ENCODE measurements at regions not wholly inside any gene's neighbourhood (a gene's known extent, or its start where the extent isn't known, plus 50 kb on each side); places are given as distances from the start of the nearest gene placed in this dataset.

DNA sequence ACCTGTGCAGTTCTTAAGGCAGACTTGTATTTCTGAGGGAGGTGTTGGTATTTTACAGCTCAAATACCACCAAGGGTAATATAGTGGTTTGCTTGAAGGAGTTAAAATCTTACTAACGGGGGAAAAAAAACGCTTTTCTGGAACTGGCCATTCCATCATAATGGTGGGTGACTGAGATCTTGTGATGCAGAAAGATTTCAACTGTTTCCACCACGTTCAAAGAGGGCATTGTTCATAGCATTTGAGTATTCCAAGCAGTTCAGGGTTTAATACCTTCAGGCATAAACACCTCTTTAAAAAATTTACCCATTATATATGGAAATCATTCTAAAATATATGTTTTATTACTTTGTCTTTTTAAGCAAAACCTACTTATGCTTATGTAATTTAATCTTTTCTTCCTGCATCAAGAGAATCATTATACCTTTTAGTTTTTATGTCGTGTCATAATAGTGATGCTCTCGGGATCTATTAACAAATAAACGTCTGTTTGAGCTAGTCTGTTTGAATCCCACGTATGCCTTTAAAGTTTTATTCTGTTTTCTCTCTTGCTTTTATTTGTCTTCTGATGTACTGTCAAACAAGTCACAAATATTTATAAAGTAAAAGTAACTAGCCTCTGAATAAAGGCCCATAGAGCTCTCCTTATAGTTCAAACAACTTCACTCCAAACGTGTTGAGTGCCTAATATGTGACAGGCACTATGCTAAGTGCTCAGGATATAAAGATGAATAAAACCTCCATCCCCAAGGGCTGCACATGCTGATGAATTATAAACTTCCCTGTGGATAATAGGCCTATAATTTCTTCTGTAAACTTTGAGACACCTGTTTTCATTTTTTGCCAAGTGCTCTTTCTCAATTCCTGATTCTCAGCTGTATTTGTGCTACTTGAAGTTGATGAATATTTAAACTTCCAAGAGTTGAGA is 298.8 kb upstream of the FERMT1 start:
- DNase-seq (ENCODE audit: low spot score): no peak

DNA sequence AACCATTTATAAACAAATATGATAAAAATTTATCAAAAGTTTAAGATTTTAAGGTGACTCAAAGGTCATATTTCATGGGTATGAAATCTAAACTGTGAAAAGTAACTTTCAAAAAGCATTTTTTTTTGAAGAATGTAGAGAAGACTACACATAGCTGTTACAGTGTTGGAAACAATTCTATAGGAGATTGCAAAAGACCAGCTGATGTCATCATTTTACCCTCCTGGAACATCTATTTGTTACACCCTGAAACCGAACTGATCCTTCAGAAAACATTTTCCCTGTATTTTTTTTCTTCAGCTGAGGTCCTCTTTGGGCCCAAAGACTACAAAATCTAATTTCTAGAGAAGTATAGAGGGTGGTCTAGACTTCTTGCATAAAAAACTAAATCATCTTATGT is 297.5 kb upstream of the FERMT1 start:
- no peak for DNase-seq (ENCODE audit: low spot score)

DNA sequence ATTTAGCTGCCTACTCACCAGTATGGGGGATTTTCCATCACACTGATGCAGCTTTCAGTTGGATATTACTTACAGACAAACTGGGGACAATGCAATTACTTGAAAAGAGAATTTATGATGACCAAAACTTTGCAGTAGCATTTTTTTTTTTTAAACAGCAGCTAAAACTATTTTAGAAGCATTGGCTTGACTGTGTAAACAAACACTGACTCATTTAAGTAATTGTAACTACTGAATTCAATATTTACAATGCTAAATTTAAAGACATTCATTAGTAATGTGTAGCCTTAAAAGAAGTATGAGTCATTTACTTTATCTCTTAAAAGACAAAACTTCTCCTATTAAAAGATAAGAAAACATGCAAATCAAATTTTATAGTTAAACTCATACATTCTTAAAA is 295.9 kb upstream of the FERMT1 start:
- DNase-seq (ENCODE audit: low spot score): peak; percentile 39

DNA sequence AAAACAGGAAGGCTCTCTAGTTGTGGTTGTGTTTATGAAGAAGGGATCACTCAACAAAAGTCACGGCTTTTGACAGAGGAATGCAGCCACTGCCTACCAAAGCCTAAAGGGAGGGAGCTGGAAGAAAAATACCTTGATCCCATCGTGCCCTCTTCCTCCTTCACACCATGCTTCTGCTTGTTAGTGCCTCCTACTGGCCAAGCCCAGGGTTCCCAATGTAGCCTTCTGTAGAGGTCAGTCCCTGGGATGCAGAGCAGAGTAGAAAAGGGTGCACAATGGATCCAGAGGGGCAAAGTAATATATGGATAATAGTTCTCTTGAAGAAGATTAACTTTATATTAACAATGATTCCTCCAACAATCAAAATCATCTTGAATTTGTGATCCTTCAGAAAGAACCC is 293.5 kb upstream of the FERMT1 start:
- DNase-seq (ENCODE audit: low spot score): no peak

DNA sequence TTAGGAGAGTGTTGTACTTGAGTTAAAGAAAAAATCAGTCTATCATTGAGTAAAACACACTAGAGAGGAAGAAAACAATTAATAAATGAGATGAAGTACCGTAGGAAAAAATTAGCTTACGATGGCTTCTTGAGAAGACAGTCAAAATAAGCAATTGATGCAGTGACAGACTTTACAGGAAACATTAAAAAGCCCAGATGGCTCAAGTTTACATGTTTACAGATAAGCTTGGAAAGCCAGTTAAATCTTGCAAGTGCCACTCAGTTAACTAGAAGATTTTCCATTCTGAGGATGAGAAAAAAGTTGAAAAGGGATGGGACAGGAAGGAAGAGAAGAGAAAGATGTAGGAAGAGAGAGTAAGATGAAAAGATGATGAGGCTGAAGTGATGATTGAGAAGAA is 288.8 kb upstream of the FERMT1 start:
- no peak for DNase-seq (ENCODE audit: low spot score)

DNA sequence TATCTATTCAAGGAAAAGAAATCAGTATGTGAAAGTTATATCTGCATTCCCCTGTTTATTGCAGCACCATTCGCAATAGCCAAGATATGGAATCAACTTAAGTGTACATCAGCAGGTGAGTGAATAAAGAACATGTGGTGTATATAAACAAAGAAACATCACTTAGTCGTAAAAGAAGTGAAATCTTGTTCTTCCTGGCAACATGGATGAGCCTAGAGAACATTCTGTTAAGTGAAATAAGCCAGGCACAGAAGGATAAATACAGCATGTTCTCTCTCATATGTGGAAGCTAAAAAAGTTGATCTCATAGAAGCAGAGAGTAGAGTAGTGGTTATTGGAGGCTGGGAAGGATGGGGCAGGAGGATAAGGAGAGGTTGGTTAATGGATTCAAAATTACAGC is 287.9 kb upstream of the FERMT1 start:
- DNase-seq (ENCODE audit: low spot score): no peak

DNA sequence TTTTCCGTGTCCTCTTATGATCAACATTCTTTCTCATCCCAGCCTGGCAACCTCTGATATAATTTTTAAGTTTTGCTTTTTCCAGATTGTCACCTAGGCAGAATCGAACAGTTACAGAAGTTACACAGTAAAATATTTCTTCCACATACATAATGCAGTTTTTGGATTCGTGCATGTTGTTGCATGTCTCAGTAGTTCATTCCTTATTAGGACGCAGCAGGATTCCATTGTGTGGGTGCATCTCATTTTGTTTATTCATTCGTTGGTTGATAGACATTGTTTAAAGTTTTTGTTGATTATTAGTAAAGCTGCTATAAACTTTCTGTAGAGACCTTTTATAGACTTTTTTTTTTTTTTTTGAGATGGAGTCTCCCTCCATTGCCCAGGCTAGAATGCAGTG is 284.3 kb upstream of the FERMT1 start:
- no peak for DNase-seq (ENCODE audit: low spot score)

DNA sequence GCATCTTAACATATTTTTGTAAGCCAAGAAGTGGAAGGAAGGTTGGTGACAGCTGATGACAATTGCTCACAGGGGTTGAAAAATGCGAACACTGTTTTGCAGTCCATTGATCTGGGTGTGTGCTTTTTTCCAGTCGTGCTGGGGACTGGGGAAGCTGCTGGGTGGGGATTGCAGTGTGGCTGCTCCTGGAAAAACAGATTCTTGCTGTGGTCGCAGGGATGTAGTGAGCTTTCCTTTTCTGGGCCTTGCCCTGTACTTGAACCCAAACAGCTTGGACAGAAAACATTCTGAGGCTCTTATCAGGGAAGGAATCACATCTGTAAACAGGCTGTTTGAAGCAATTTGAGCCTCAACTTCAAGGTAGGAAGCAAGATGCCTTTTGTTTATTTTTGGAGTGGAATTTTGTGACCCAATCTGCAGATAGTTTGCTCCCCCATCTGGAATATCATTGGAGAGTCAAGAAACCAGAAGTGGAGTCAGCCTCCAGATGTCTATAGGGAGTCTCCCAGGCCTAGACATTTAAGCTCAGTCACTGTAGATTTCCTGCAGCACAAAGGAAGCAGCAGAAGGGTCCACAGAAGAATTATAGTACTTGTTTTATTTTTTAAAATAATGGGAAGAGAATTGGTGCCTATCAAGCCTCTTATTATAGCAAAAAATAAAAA is 279.2 kb upstream of the FERMT1 start:
- no peak for DNase-seq (ENCODE audit: low spot score)

DNA sequence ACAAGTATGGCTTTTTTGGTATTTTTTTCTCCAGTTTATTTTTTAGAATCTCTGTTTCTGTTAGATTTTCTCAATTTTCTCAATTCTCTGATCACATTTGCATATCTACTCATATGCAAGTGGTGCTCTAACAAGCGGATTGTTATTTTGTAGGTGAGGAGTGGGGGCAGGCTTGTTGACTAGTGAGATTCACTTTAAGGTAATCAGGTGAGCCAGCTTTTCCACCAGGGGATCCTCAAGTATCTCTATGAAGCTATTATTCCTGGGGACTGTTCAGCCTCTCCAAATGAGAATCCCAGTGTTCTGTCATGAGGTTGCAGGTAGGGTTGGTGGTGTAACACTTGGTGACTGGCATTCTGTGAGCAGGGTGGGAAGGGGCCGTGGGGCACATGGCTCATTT is 274.3 kb upstream of the FERMT1 start:
- DNase-seq (ENCODE audit: low spot score): no peak

DNA sequence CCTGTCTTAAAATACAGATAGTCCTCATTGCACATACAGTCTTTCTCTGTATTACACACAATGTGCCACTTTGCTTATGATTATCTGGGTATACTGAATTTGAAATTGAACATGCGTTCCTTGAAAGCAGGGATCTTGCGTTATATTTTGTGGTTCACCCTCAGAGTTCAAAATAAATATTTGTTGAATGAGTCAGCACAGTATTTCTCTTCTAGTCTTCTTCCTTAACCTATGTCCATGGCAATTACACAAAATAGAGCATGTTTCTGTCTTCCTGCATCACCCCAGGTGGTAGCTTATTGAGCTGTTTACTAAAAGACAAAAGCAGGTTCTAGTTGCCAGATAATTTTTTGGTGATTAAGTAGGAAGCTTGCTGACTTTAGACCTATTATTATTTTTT is 272.9 kb upstream of the FERMT1 start:
- peak; percentile 33 for DNase-seq (ENCODE audit: low spot score)

DNA sequence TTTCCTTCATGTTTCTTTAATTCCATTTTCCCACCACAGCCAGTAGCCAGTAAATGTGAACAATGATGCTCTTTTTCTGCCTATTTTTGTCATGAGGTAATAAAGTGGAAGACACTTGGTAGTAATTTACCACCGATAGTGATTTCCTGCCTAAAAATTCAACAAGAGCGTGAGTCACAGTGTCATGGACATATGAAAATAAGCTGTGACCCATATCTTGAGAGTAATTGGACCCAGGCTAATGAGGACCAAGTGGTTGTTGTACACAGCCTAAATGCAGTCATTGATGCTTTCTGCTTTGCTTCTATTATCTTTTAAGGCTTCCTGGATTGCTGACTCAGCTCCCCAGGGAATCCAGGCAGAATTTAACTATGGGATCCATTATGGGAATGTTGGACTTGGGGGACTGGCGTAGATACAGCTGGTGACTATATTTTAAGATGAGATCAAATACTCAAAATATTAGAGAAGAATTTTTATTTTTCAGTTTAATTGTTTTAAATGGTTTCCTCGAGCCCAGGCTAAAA is 265.9 kb upstream of the FERMT1 start:
- DNase-seq (ENCODE audit: low spot score): no peak

DNA sequence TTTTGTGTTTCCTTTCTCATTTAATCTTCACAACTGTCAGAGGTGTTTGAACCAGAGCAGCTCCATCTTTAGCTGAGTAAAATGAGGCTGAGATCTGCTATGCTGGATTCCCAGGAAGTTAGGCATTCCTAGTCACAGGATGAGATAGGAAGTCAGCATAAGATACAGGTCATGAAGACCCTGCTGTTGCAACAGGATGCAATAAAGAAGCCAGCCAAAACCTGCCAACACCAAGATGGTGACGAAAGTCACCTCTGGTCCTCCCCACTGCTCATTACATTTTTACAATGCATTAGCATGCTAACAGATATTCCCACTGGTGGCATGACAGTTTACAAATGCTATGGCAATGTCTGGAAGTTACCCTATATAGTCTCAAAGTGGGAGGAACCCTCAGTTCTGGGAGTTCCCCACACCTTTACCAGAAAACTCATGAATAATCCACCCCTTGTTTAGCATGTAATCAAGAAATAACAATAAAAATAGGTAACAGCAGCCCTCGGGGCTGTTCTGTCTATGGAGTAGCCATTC is 262.2 kb upstream of the FERMT1 start:
- no peak for DNase-seq (ENCODE audit: low spot score)

DNA sequence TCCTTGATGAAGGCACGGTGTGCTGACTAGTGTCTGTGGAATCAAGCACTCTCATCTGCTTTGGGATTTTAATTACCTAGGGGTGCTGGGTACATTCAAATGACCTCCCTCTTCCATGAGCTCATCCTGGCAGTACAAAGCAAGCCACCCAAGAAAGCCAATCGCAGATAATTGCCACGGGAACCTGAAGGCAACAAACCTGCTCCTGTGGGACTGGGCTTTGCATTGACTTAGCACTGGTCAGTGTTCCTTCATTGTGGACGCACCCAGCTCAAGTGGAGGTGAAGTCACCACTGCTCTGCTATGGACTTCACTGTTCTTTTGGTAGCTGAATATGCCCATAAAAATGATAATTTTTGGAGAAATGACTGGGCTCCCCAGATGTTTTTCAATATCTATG is 261.6 kb upstream of the FERMT1 start:
- DNase-seq (ENCODE audit: low spot score): no peak

DNA sequence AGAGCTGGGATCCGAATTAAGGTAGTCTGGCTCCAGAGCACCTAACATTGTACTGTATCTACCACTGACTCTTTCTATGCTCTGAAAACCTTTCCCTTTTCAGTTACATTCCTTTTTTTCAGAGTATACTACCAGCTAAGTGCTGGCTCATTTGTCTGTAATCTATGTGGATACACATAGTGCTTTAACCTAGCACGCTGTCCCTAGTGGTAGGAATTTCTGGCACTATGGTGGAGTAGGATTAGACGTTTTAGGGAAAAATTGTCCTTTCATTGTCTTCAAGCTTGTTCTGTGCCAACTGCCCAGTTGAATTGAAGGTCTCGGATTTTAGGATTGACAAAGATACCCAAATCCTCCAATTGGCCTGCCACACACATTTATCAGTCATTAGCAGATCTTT is 259.1 kb upstream of the FERMT1 start:
- DNase-seq (ENCODE audit: low spot score): peak; percentile 26

DNA sequence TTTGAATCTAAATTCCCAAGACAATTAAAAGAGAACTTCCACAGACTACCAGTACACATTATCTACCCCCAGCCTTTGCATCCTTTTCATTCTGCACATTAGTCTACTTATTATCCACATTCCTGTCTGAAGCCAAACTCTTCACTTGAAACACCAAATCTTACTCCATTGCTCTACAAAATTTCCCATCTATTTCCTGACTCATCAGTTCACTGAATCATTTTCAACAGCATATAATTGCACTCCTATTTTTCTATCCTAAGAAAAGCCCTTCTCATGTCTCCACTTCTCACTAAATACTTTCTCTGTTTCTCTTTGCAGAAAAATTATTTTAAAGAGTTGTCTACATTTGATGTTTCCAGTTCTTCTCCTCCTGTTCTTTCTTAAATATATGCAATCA is 239.4 kb upstream of the FERMT1 start:
- DNase-seq (ENCODE audit: low spot score): no peak

DNA sequence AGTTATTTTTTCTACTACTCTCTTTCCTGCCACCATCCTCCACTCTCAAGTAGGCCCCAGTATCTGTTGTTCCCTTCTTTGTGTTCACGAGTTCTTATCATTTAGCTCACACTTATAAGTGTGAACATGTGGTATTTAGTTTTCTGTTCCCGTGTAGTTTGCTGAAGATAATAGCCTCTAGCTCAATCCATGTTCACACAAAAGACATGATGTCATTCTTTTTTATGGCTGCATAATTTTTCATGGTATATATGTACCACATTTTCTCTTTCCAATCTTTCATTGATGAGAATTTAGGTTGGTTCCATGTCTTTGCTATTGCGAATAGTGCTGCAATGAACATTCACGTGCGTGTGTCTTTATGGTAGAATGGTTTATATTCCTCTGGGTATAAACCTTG is 237.9 kb upstream of the FERMT1 start:
- no peak for DNase-seq (ENCODE audit: low spot score)

DNA sequence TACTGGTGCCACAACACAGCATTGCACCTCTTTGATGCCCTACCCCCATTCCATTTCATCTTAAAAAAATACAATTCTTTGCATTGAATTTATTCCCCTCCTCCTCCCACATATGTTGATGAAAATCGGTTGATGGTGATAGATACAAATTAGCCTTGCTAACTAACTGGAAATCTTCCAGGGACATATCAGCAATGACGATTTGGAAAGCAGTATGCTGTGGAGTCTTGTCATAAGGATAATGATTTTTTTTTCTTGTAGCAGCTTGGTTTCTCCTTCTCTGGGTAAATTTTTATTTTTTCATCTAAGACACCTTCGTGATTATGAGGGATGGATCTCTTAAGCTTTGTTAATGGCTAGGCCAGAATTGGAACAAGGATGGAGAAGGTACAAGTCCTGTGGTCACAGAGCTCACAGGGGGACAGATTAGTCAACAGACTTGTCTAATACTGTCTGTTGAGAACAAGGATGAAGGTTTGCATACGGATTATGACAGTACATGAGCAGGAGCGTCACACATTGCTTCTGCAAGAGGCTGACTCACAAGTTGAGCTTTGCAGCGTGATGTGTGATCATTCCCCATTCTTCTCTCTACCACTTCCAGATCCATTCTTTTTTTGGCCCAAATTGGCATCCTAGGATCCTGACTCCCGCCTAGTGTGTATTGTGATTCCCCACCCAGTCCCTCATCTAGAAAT is 233.1 kb upstream of the FERMT1 start:
- no peak for DNase-seq (ENCODE audit: low spot score)

DNA sequence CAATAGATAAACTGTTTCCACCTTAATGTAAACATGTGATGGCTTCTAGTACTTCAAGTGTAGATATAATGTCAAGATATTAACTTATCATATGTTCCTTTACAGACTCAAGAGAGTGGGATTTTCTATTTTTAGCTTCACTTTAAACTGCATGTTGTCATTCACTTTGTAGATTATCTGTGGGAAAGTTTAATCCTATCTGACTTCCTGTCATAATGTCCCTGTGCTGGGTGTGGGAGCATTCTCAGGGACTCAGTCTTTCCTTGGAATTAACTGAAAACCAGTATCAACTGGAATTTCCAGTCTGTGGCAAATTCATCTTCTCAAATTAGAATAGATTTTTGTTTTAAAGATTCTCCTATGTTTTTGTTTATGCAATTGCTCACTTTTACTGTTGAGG is 226.1 kb upstream of the FERMT1 start:
- DNase-seq (ENCODE audit: low spot score): no peak

DNA sequence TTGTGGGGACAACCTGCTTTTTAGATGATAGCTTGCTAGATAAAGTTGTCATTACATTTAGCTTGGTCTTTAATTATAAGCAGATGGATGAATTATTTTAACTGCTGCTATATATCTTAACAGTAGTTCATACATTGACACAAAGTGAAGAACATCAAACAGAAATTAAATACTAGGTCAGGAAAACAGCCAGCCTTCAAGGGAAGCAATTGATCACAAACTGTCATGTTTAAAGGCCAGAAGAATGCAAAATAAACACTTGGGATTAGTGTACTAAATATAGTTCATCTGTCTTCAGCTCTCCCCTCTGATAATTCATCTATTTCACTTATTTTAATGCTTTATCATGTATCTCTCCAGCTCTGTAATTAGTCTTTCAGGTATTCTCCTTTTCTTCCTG is 225.1 kb upstream of the FERMT1 start:
- DNase-seq (ENCODE audit: low spot score): no peak

DNA sequence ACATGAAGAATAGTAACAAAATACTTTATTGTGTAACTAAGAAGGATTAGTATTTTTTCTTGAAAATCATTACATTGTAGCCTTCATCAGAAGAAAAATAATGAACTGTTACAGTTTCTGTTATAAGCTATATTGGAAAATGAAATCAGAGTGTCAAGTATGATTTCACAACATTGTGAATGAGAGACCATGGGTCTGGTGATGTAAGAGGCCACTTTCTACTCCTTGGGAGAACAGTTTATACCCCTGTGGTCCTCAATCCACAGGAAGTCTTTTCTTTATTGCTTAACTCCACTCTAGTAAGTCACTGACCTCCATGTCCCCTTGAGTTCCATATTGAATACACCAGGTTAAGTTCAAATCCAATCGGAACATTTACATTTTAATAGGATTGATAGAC is 218.7 kb upstream of the FERMT1 start:
- no peak for DNase-seq (ENCODE audit: low spot score)

DNA sequence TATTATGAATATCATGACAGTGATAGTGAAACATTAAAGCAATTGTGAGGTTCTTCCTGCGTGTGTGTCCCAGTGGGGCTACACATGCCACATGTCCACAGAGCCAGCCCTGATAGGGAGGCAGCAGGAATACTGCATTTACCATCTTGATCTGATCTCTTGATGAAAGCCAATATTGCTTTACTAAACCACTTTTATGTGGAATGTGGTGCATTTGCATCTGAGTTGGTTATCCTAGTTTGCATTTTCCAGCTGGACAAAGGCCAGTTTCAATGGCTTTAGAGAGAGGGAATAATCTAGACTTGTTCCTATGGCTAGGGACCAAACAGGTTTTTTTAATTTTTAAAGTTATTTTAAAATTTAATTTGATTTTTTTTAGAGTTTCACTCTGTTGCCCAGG is 216.3 kb upstream of the FERMT1 start:
- DNase-seq (ENCODE audit: low spot score): no peak

DNA sequence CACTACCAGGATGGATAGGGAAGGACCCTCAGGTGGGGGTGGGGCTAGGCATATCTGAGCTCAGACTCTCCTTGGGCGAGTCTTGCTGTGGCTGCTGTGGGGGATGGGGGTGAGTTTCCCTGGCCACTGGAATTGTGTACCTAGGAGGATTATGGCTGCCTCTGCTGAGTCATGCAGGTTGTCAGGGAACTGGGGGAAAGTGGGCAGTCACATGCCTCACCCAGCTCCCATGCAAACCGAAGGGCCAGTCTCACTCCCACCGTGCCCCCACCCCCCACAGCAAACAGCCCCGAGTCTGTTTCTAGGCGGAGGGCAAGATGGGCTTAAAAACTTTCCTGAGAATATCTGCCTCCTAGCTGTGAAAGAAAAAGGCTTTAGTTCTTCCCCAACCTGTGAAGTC is 210.3 kb upstream of the FERMT1 start:
- DNase-seq (ENCODE audit: low spot score): no peak

Measured in HT-29 (cell line).